RCC 7860 (cell line): ENCODE measurements at regions not wholly inside any gene's neighbourhood (a gene's known extent, or its start where the extent isn't known, plus 50 kb on each side); places are given as distances from the start of the nearest gene placed in this dataset.

ENCODE experiments used
- DNase-seq: peaks from one replicate; pipeline ENCODE4 v3.0.0-alpha.2; 2015; ENCODE audit warnings: low spot score
- FAIRE-seq: peaks from 2 replicates; lab custom pipeline; 2012; peaks lifted over from hg19 to GRCh38; lab: Jason Lieb, UNC

DNA sequence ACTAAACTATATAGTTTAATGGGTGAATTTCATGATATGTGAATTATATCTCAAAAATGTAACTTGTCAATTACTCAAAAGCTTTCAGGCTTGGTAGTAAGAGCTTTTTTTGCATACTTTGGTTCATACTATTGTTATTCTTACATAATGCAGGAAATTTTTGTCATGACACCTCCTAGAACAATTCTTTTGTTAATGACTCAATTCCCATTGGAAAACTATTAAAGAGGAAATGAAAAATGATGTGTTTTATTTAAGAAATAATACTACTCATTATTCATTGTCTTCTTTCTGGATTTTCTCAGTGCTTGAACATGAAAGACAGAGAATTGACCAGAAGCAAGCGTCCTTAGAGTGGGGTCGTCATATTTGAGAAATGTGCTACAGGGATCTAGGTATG is 196.4 kb upstream of the KCNJ16 start:
- no peak for DNase-seq
- no peak for FAIRE-seq

- DNase-seq, result no peak
- no peak for FAIRE-seq
Measured at GRCh38 chr17:69879576-69879975, 195.4 kb upstream of the KCNJ16 start.

DNA sequence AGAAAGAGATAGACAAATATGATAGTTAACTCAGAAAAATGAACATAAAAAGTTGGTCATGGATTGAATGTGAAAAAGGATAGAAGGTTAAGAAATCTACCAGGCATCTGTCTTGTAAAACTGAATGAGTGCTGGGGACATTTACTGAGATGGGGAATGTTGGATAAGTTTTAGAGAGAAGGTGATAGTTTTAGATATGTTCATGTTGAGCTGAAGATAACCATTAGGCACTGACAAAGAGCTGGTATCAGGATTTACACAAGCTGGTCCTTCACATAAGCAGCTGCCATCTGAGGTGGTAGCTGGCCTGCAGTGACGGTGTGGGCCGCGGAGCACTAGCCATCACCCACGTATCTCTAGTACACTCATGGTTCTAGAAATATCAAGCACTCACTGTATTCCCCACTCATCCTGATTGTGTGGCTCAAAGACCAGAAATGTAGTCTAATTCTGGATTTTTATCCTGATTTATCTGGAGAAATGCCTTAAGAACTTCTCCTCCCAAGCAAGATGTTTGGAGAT is 194.4 kb upstream of the KCNJ16 start:
- no peak for DNase-seq
- FAIRE-seq, result no peak

GRCh38 chr17:69882281-69882680 is 192.7 kb upstream of the KCNJ16 start:
- no peak for DNase-seq
- no peak for FAIRE-seq

GRCh38 chr17:69883120-69883519 is 191.9 kb upstream of the KCNJ16 start:
- DNase-seq (no peak), FAIRE-seq (no peak)

DNA sequence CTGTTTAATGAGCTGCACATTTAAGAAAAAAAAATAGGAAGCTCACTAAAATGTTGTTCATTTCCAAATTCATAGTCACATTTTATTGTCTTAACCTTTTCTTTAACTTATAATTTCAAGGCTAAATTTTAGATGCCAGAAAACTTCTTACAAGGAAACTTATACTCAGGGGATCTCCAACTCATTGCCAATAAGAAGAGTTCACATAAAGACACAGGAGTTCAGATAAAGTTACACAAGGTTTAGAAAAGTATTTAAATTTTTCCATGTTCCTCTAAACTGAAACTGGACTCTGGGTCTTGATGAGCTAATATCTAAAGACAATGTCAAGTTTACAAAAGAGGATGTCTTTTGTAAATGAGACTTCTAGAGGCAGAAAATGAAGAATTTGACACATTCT is 190.7 kb upstream of the KCNJ16 start:
- DNase-seq (no peak), FAIRE-seq (no peak)

GRCh38 chr17:69884846-69885245 is 190.2 kb upstream of the KCNJ16 start:
- DNase-seq (no peak), FAIRE-seq (no peak)

DNA sequence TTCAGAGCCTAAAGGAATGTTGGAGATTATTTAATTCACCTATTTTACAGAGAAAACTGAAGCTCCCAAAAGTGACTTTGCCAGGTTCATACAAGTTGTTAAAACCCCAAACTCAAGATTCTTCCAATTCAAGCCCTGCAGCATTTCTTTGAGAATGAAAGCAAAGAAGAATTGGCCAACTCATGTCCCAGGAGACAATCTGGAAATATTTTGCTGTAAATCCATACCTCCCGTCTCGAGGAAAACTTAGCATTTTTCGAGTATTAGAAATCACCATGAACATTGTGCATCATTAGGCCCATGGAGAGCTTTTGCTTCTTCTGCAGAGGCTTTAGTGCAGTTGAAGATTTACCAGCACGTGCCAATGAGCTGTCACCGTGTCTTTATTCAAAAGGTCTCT is 176.4 kb upstream of the KCNJ16 start:
- FAIRE-seq, result no peak

GRCh38 chr17:69900101-69900500 is 174.9 kb upstream of the KCNJ16 start:
- FAIRE-seq (no peak), DNase-seq (no peak)

More for the DNA sequence above, 176.4 kb upstream of the KCNJ16 start:
- no peak for DNase-seq

- FAIRE-seq, result no peak
- DNase-seq, result no peak
Measured at GRCh38 chr17:69900829-69901228, 174.2 kb upstream of the KCNJ16 start.

- FAIRE-seq (no peak), DNase-seq (no peak)
Measured at GRCh38 chr17:69906306-69906705, 168.7 kb upstream of the KCNJ16 start.

GRCh38 chr17:69907132-69907847 is 167.7 kb upstream of the KCNJ16 start:
- FAIRE-seq (no peak), DNase-seq (no peak)

GRCh38 chr17:69908626-69909368 is 166.2 kb upstream of the KCNJ16 start:
- FAIRE-seq, result no peak
- no peak for DNase-seq

- DNase-seq (peak; percentile 14), FAIRE-seq (peak; percentile 67)
Measured at GRCh38 chr17:69909389-69909788, 165.6 kb upstream of the KCNJ16 start.

DNA sequence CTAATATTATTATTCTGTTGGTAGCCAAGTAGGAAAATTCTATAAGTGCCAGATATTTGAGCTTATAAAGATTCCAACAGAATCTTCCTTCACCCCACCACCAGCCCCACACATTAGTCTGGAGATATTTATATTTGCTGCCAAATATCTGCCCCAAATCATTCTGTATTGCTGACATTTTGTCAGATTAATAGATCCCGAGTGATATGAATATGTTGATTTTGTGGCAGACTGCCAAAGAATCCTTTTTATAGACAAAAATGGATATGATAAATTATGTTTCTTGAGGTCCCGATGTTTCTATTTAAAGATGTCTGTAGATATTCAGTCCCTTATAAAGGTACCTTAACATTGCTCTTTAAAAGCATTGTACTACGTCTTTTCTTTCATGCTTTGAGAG is 162.2 kb upstream of the KCNJ16 start:
- no peak for FAIRE-seq
- no peak for DNase-seq

DNA sequence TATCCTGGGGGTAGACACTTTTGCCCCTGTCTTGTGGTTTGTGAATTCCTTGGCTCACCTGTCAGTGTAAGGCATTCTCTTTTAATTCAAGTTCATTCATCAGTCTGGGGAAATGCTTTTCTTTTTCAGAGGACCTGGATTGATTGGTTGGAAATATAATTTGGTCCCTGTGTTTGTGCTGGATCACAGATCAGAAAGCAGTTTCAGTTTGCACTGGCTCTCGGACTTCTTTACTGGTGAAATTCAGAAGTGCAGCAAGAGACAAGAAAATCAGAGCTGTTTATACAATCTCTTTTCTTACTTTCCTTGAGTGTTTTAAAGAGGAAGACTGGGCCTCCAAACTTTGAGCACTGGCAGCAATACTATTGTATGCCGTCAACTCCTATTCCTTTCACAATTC is 161.8 kb upstream of the KCNJ16 start:
- FAIRE-seq (no peak), DNase-seq (no peak)

DNA sequence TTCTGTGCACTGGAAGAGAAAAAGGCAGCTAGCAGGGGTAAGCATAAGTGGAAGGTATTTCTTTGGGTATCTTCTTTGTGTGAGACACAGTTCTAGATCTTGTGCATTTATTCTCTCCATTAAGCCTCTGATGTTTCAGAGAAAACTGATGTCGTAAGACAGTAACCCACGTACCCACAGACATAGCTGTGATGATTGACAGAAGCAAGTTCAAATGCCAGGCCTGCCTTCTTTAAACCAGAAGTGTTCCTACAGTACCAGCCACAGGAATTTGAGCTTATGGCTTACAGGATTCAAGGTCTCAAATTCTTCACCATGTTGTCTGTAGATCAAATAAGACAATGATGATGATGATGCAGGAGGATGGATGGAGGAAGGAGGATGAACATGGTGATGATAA is 161.4 kb upstream of the KCNJ16 start:
- DNase-seq (no peak), FAIRE-seq (no peak)

DNA sequence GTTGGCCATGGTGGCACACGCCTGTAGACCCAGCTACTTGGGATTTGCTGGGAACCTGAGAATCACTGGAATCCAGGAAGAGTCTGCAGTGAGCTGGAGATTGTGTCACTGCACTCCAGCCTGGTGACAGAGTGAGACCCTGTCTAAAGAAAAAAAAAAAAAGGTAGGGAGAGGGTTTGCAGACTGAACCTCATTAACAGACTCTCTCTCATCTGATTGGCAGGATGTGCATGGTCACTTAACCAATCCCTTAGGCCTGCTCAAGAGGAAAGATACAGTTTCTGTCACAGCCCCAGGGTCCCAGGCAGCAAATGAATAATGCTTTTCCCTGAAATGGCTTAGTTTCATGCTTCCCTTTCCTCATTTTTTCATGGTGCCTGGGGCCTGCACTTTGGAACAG is 160.5 kb upstream of the KCNJ16 start:
- DNase-seq, result no peak
- FAIRE-seq, result no peak

DNA sequence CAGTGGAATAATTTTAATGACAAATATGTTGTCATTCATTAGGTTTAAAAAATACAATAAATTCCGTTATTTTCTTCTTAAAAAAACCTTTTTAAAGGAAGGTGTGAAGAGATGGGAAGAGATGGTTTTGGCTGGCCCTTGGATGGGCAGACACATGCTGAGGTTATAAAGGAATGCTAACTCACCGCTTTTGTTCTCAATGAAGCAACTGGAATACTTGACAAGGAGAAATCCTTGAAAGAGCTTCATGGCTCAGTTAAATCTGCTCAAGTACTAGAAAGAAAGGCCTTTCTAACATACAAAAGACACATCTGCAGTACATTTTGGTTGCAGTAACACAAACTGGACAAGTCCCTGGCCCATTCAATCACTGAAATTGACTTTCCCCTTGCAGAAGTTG is 158.3 kb upstream of the KCNJ16 start:
- DNase-seq (no peak), FAIRE-seq (no peak)

GRCh38 chr17:69918164-69918563 is 156.9 kb upstream of the KCNJ16 start:
- DNase-seq, result no peak
- FAIRE-seq, result no peak

GRCh38 chr17:69919789-69920188 is 155.2 kb upstream of the KCNJ16 start:
- DNase-seq (no peak), FAIRE-seq (no peak)

- FAIRE-seq (no peak), DNase-seq (no peak)
Measured at GRCh38 chr17:69921046-69921445, 154.0 kb upstream of the KCNJ16 start.
